ENCODE measurements at regions not wholly inside any gene's neighbourhood (a gene's known extent, or its start where the extent isn't known, plus 50 kb on each side); places are given as distances from the start of the nearest gene placed in this dataset.

DNA sequence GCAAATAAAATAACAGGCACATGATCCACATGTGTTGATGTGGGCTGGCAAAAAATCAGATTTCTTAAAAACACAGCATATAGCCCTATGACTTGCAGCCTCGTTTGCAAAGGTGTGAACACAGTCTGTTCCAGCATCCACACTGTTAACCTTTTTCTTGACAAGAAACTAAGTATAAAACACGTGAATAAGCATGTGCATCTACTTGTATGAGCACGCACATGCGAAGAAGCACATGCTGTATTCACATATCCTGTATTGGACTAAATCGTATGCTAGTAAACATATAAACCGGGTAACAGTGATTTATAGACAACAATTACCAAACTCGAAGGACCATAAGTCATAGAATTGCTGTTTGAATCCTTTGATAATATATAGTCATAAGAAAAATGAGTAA is 218.7 kb downstream of the HDGFL1 start:
- DNase-seq (ENCODE audit: low spot score) = no peak
- peaks cover 2% of the 10 kb centered on the region for H3K36me3 Mint-ChIP-seq
- Histone ChIP-seq H3K27ac (no peak overlapping the region), H2AFZ (replicated peaks) (no peak overlapping the region), H4K20me1 (ENCODE audit: low read depth) (no peaks in the 10 kb centered on the region), H3K9me3 (ENCODE audit: low read depth) (no peaks in the 10 kb centered on the region), H3K79me2 (ENCODE audit: low read depth) (no peaks in the 10 kb centered on the region), H3K36me3 (no peaks in the 10 kb centered on the region), H3K4me1 (peaks cover 26% of the 10 kb centered on the region), H3K9ac (no peak overlapping the region), H3K4me3 (no peak overlapping the region), H3K4me2 (no peak overlapping the region), H3K27me3 (no peaks in the 10 kb centered on the region), H3F3A (ENCODE audit: low read depth) (peaks cover 23% of the 10 kb centered on the region)
- no peak overlapping the region for H3K4me3 Mint-ChIP-seq
- H3K9me3 Mint-ChIP-seq = peaks cover 7% of the 10 kb centered on the region
- H3K4me1 Mint-ChIP-seq = peaks cover 36% of the 10 kb centered on the region
- H3K27me3 Mint-ChIP-seq (ENCODE audit: insufficient read depth, low read depth) = no peaks in the 10 kb centered on the region
- TF ChIP-seq EZH2phosphoT487 (IDR thresholded peaks at IDR 0.05) (no peak), EZH2 (IDR thresholded peaks at IDR 0.05) (no peak)
- TF ChIP-seq, protein P1, sequence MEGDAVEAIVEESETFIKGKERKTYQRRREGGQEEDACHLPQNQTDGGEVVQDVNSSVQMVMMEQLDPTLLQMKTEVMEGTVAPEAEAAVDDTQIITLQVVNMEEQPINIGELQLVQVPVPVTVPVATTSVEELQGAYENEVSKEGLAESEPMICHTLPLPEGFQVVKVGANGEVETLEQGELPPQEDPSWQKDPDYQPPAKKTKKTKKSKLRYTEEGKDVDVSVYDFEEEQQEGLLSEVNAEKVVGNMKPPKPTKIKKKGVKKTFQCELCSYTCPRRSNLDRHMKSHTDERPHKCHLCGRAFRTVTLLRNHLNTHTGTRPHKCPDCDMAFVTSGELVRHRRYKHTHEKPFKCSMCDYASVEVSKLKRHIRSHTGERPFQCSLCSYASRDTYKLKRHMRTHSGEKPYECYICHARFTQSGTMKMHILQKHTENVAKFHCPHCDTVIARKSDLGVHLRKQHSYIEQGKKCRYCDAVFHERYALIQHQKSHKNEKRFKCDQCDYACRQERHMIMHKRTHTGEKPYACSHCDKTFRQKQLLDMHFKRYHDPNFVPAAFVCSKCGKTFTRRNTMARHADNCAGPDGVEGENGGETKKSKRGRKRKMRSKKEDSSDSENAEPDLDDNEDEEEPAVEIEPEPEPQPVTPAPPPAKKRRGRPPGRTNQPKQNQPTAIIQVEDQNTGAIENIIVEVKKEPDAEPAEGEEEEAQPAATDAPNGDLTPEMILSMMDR (IDR thresholded peaks at IDR 0.05) = no peak
- no peak overlapping the region for H3K27ac Mint-ChIP-seq

DNA sequence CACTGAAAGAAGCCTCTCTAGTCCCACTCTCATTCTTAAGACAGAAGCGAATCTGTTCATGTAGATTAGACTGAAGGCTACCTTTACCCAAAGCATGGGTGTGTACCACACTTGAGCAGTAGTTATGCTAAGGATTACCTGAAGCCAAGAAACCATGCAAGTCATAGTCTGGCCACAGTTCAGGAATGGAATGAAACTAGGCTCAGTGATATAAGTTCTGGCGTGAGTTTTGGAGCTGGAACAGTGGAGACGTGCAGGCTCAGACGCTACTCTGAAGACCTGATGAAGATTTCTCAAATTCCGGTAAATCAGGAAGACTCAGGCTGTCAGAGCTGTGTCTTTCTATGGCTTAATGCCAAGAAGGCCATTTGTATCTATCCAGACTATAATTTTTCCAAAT is 219.9 kb downstream of the HDGFL1 start:
- H3K27me3 ChIP-seq = no peaks in the 10 kb centered on the region
- DNase-seq (ENCODE audit: low spot score) = no peak
- Mint-ChIP-seq H3K36me3 (peaks cover 2% of the 10 kb centered on the region), H3K9me3 (peaks cover 19% of the 10 kb centered on the region), H3K4me3 (no peak overlapping the region), H3K27me3 (ENCODE audit: insufficient read depth, low read depth) (no peaks in the 10 kb centered on the region), H3K27ac (no peak overlapping the region), H3K4me1 (peaks cover 25% of the 10 kb centered on the region)
- peaks cover 20% of the 10 kb centered on the region for H3K4me1 ChIP-seq
- TF ChIP-seq, protein P1 (IDR thresholded peaks at IDR 0.05) = no peak
- TF ChIP-seq EZH2 (IDR thresholded peaks at IDR 0.05) = no peak
- H3K36me3 ChIP-seq = no peaks in the 10 kb centered on the region
- no peaks in the 10 kb centered on the region for H3K79me2 ChIP-seq (ENCODE audit: low read depth)
- no peak overlapping the region for H3K4me3 ChIP-seq
- no peak overlapping the region for H2AFZ ChIP-seq (replicated peaks)
- no peak overlapping the region for H3K4me2 ChIP-seq
- H3K9ac ChIP-seq = no peak overlapping the region
- peaks cover 4% of the 10 kb centered on the region for H3K9me3 ChIP-seq (ENCODE audit: low read depth)
- no peak overlapping the region for H3K27ac ChIP-seq
- H4K20me1 ChIP-seq (ENCODE audit: low read depth) = no peaks in the 10 kb centered on the region
- peaks cover 16% of the 10 kb centered on the region for H3F3A ChIP-seq (ENCODE audit: low read depth)

DNA sequence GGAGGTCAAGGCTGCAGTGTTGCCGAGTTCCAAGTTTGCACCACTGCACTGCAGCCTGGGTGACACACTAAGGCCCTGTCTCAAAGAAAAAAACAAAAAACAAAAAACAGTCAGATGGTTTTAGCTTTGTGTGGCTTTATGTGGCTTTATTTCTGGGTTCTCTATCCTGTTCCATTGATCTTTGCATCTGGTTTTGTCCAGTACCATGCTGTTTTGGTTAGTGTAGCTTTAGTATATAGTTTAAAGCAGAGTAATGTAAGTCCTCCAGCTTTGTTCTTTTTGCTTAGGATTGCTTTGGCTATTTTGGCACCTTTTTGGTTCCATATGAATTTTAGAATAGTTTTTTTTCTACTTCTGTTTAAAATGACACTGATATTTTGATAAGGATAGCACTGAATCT is 225.5 kb downstream of the HDGFL1 start:
- no peaks in the 10 kb centered on the region for H3K4me1 Mint-ChIP-seq

More for the DNA sequence above, 225.5 kb downstream of the HDGFL1 start:
- H3K27me3 ChIP-seq = no peaks in the 10 kb centered on the region
- Mint-ChIP-seq H3K9me3 (peaks cover 42% of the 10 kb centered on the region), H3K27ac (no peak overlapping the region), H3K4me3 (no peak overlapping the region), H3K36me3 (peaks cover 2% of the 10 kb centered on the region), H3K27me3 (ENCODE audit: insufficient read depth, low read depth) (no peaks in the 10 kb centered on the region)
- H3K36me3 ChIP-seq = no peaks in the 10 kb centered on the region
- TF ChIP-seq, protein P1 (IDR thresholded peaks at IDR 0.05) = no peak
- TF ChIP-seq EZH2 (IDR thresholded peaks at IDR 0.05) = no peak
- no peak for TF ChIP-seq EZH2phosphoT487 (IDR thresholded peaks at IDR 0.05)
- peaks cover 14% of the 10 kb centered on the region for H3K9me3 ChIP-seq (ENCODE audit: low read depth)
- H3K79me2 ChIP-seq (ENCODE audit: low read depth) = no peaks in the 10 kb centered on the region
- DNase-seq (ENCODE audit: low spot score) = no peak
- no peaks in the 10 kb centered on the region for H3F3A ChIP-seq (ENCODE audit: low read depth)
- no peaks in the 10 kb centered on the region for H3K4me1 ChIP-seq
- H4K20me1 ChIP-seq (ENCODE audit: low read depth) = no peaks in the 10 kb centered on the region
- no peak overlapping the region for H3K4me2 ChIP-seq
- no peak overlapping the region for H2AFZ ChIP-seq (replicated peaks)
- no peak overlapping the region for H3K27ac ChIP-seq
- no peak overlapping the region for H3K4me3 ChIP-seq
- no peak overlapping the region for H3K9ac ChIP-seq

Data from neural progenitor cell (in vitro differentiated cells).